CD4-positive, alpha-beta T cell treated with Interleukin-15 for 1 hour (primary cell): ENCODE measurements at regions not wholly inside any gene's neighbourhood (a gene's known extent, or its start where the extent isn't known, plus 50 kb on each side); places are given as distances from the start of the nearest gene placed in this dataset.
"Not testable (repeated sequence)": the region's sequence is repeated elsewhere in the genome, so short reads cannot be mapped to it uniquely, and the experiment has no call there.

Experiments used
- DNase-seq: peaks from one replicate; pipeline ENCODE4 v3.0.0-alpha.2; 2020

DNA sequence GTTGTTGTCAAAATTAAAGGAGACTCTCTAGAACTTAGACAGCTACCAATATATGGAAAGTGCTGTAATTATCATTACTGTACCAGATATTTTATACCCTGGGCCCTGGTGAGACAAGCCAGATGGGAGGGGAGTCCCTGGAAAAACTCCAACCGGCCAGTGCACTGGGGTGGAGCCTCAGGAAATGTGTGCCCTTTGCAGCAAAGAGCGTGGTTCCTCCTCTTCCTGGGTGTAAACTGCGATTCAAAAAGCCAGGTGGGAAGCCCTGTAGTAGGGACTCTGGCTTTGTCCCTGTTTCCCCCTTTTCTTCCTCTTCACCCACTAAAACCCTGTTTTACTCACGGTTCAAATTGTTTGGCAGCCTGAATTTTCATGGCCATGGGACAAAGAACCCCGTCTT is 812.3 kb downstream of the PLA2G4A start:
- DNase-seq = no peak

DNA sequence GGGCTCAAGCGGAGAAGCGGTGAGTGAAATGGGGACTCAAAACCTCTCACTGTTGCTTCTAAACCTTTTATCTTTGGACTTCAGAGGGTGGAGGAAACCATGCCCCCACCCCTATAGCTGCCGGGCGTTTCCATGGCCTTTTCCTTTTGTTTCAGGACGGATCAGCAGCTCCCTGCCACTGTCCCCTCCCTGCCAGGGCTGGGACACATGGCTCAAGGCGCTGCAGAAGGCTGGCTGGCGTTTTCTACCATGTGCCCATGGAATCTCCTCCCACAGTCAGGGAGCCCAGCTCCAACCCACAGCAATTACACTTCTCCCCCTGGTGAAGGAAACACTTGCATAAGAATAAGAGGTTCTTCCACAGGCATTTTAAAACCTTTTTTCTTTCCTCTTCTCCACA is 812.7 kb downstream of the PLA2G4A start:
- DNase-seq = no peak

DNA sequence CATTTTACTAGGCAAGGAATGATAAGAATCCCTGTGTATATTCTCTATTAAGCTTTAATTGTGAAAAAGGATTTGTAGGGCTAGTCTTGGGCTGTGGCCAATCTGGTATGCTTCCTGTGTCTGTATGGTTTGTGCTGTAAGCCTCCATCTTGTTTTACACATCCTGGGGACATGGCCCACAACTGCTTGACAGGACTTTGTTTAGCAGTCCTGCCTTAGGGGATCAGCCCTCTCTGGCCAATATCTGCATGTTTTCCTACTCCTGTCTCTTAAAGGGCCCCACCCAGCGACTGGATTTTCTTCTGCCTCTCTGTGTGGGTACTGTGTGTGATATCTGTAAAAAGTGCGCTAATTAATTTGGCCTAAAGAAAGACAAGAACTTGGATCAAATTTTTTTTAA is 813.2 kb downstream of the PLA2G4A start:
- DNase-seq = no peak

- DNase-seq = no peak
Observed at GRCh38 chr1:187645651-187646050, 816.9 kb downstream of the PLA2G4A start.

DNA sequence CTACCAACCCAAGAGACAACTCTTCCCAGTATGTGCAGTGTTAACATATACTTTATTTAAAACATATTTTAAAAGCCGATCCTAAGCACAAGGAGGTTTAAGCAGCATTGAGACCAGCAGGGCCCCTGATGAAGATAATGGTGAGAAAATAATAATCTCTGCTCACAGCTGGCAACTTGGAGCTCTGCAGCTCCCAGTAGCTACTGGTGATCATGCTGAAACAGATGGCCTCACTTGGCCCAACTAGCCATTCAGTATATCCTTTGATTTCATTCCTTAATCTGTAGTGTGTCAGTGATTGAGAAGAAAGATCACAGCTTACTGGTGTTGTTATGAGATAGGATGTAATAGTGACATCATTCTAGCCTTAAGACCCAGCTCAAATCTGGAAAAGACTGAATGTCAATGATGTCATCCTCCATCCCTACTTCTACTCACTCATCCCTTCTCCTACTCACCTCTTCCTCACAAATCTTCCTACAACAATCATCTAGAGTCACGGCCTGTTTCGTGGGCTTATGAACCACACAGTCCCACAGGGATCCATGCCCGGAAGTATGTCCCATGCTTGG is 817.9 kb downstream of the PLA2G4A start:
- DNase-seq = no peak

GRCh38 chr1:187648091-187648490 is 819.3 kb downstream of the PLA2G4A start:
- no peak for DNase-seq

GRCh38 chr1:187654635-187655034 is 825.9 kb downstream of the PLA2G4A start:
- DNase-seq = no peak

DNA sequence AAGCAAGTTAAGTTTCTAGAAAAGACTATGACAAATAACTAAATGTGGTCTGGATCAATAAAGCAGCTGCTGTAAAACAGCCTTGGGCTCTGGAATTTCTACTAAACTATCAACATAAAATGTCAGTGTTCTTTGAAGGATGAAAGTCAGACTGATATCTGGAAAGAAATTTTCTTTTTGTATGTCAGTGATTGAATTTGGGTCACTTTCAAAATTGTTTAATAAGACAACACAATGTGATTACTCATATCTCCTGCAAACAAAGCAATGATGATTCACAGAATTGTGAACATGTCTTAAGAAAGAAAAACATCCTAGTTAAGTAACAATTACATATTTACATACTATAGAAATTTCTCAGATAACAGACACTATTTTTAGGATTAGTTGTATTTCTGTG is 826.4 kb downstream of the PLA2G4A start:
- DNase-seq = no peak

GRCh38 chr1:187665483-187665882 is 836.7 kb downstream of the PLA2G4A start:
- DNase-seq = no peak

GRCh38 chr1:187680823-187681222 is 852.1 kb downstream of the PLA2G4A start:
- no peak for DNase-seq

DNA sequence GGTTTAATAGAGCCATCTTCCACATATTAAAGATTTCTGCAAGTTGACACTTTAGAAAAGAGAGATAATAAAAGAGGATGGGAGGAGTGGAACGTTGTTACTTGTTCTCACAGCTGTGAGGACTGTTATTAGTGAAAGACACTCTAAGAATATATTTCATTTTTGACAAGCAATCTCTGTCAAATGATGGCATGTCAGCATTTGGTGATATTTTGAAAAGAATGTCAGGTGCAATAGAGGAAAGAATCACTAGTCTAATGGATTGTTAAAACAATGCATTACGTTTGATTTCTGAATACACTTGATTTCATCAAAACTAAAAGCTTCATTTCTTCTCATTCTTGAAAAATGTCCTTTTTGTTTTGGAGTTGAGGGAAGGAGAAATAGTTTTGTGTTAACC is 853.4 kb downstream of the PLA2G4A start:
- no peak for DNase-seq

DNA sequence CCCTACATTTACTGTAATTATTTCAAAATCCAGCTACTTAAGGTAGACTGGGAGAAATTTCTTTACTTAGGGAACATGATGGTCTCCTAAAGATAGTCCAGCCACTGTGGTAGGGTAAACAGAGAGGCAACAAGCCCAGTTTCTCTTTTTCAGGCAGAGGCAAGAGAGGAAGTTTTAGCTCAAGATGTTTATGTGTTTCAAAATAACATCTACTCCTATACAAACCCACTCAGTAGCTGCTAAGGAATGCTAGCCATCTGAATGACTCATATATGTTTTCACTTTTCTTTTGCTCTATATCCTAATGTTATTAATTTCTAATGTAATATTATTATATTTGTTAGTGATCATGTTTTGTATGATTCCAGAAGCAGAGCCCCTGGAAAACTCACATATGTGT is 856.6 kb downstream of the PLA2G4A start:
- no peak for DNase-seq

GRCh38 chr1:187689129-187689528 is 860.4 kb downstream of the PLA2G4A start:
- DNase-seq = no peak

- no peak for DNase-seq
Observed at GRCh38 chr1:187691439-187691838, 862.7 kb downstream of the PLA2G4A start.

DNA sequence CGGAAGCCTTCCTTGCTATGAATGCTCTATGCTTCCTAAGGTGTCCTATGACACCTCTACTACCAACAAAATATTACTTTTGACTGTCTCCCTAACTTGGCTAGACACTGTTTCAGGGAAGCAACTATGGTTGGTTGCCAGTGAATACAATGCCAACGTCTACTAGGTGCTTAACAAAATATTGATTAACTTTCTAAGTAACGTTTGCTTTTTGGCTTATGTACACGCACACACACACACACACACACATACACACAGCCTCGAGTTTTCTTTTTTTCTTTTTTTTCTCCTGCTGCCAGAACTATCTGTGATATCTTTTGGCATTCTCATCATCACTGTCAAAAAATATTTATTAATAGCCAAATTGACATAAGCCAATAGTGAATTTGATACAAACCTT is 864.0 kb downstream of the PLA2G4A start:
- no peak for DNase-seq

DNA sequence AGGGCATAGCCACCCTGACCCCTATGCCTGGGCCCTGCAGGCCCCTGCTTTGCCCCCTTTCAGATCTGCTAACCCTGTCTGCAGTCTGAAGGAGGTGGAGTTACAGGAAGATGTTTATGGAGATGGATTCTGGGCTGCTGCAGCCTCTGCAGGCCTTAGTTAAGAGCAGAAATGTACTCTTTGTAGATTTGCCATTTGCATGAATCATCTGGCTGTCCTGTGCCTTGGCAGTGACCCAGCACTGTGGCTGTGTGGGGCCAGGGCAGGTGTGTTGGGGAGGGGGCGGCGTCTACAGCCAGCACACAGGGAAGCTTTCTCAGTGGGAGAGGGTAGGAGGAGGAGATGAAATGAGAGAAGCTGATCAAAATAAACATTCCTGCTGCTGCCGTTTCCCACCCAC is 867.3 kb downstream of the PLA2G4A start:
- DNase-seq = no peak

DNA sequence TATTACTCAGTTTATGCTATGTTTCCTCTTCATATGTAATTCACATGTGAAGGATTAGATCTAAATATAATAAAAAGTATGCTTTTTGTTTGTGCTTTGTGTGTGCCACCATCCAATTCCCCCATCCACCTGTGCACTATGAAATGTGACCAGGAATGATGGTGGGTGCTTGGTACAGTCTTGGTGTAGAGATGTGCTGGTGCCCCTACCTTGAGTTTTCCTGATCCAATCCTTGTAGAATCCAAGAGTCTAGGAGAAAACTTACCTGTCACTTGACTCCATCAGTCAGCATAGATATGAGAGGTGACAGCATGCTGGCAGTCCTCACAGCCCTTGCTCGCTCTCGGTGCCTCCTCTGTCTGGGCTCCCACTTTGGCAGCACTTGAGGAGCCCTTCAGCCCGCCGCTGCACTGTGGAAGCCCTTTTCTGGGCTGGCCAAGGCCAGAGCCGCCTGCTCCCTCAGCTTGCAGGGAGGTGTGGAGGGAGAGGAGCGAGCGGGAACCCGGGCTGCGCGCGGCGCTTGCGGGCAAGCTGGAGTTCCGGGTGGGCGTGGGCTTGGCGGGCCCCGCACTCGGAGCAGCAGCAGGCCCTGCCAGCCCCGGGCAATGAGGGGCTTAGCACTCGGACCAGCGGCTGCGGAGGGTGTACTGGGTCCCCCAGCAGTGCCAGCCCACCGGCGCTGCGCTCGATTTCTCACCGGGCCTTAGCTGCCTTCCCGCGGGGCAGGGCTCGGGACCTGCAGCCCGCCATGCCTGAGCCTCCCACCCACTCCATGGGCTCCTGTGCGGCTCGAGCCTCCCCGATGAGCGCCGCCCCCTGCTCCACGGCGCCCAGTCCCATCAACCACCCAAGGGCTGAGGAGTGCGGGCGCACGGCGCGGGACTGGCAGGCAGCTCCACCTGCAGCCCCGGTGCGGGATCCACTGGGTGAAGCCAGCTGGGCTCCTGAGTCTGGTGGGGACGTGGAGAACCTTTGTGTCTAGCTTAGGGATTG is 874.7 kb downstream of the PLA2G4A start:
- DNase-seq = not testable (repeated sequence)

- DNase-seq = no peak
Observed at GRCh38 chr1:187714470-187714869, 885.7 kb downstream of the PLA2G4A start.

GRCh38 chr1:187715483-187715882 is 886.7 kb downstream of the PLA2G4A start:
- DNase-seq = no peak

DNA sequence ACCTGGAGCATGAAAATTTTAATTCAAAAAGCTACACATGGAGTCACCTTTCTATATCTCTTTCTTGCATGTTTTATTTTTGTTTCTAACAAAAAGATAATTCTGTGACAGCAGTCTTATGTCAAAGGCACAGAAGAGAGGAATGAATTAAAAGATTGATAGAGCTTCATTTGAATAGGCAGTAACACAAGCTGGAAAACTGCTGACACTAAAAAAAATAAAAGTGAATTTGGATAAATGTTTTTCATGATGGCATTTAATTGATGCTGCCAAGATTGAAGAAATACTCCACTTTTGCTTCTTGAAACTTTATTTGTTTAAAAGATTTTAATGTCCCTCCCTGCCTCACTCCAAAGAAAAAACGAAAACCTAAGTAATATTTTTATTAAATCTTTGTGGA is 887.4 kb downstream of the PLA2G4A start:
- DNase-seq = no peak

GRCh38 chr1:187718527-187718926 is 889.8 kb downstream of the PLA2G4A start:
- no peak for DNase-seq

- no peak for DNase-seq
Observed at GRCh38 chr1:187721216-187721615, 892.5 kb downstream of the PLA2G4A start.

DNA sequence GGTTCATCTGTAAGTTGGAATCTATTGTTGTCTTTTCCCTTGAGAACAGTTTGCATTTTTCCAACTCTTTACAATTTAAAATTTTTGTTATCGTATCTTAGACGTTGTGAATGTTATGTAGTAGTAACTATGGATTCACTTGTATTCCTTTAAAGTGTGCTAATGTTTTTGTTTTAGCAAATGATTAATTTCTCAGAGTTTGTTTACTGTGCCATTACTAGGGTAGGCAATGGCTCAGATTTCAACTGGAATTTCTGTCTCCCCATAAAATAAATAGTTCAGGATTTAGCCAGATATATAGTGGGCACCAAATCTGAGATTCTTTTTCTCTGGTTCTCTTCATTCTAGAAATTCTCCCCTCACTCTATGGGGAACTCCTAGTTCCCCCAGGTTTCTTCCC is 896.5 kb downstream of the PLA2G4A start:
- DNase-seq = no peak

GRCh38 chr1:187733232-187733631 is 904.5 kb downstream of the PLA2G4A start:
- no peak for DNase-seq

DNA sequence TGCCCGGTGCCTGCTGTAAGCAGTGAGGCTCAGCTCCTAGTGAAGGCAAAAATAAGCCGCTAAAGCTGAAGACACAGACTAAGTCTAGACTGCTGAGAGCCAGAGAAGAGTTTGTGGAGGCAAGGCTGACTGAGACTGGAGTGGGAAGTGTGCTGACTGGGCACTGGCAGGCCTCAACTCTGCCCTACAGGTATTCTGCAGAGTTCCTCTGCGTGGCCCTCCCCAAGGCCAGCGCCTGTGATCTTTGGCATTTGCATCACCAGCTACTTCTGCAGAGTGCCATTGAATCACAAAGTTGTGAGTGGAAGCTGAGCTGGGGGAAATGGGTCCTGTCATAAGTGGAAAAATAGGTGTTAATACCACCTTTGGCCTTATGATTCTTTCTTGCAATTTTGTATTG is 905.7 kb downstream of the PLA2G4A start:
- no peak for DNase-seq
